Sigmoid colon (tissue), 4 donors: ENCODE measurements at regions not wholly inside any gene's neighbourhood (a gene's known extent, or its start where the extent isn't known, plus 50 kb on each side); places are given as distances from the start of the nearest gene placed in this dataset.

ENCODE experiments used
- EP300 ChIP-seq, 4 donors: sonication (generic); formaldehyde crosslinking; IDR thresholded peaks; one replicate each; pipeline ENCODE4 v1.6.1; 2017; ENCODE audit warnings: antibody characterized with exemption in 4 of 4
- POLR2A ChIP-seq, 2 donors: fragments of 450-650 bp; IDR thresholded peaks; one replicate each; pipeline ENCODE4 v1.6.1; 2016; ENCODE audit warnings: antibody characterized with exemption in 2 of 2, mild to moderate bottlenecking in 2 of 2, moderate library complexity in 2 of 2
- POLR2AphosphoS5 ChIP-seq, 4 donors: sonication (generic); formaldehyde crosslinking; IDR thresholded peaks; one replicate each; pipeline ENCODE4 v1.6.1; 2017; ENCODE audit warnings: antibody characterized with exemption in 4 of 4
- TF ChIP-seq, protein P1 (sequence below), 4 experiments: fragments of 450-650 bp in 3 of 4; fragments of 200-600 bp in 1 of 4; IDR thresholded peaks; one replicate each; pipeline ENCODE4 v1.5.1; 2016 to 2019; ENCODE audit warnings: antibody characterized with exemption in 4 of 4, mild to moderate bottlenecking in 3 of 4, moderate library complexity in 2 of 4

DNA sequence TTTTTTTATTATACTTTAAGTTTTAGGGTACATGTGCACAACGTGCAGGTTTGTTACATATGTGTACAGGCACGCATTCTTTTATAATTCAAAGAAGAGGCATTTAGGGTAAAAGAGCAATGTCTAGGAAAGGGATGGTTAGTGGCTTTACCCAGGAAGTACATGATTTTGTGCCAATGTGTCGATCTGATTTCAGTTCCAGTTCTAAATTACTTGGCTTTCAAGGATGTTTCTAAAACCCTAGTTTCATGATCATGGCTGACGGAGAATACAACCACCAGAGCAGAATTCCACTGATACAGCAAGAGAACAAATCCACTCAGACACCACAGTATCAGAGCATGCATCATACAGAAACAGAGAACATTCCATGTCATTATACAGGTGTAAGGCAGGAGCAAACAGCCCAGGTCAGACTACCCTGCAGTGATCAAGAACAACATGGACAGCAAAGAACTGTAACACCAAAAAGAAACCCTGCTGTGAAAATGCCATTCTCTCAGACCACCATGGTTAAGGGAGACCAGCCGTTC, 116.7 kb upstream of the STK17B start:
- TF ChIP-seq, protein P1, sequence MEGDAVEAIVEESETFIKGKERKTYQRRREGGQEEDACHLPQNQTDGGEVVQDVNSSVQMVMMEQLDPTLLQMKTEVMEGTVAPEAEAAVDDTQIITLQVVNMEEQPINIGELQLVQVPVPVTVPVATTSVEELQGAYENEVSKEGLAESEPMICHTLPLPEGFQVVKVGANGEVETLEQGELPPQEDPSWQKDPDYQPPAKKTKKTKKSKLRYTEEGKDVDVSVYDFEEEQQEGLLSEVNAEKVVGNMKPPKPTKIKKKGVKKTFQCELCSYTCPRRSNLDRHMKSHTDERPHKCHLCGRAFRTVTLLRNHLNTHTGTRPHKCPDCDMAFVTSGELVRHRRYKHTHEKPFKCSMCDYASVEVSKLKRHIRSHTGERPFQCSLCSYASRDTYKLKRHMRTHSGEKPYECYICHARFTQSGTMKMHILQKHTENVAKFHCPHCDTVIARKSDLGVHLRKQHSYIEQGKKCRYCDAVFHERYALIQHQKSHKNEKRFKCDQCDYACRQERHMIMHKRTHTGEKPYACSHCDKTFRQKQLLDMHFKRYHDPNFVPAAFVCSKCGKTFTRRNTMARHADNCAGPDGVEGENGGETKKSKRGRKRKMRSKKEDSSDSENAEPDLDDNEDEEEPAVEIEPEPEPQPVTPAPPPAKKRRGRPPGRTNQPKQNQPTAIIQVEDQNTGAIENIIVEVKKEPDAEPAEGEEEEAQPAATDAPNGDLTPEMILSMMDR (IDR thresholded peaks at IDR 0.05), result no peak
- TF ChIP-seq POLR2A (IDR thresholded peaks at IDR 0.05) (no peak), POLR2AphosphoS5 (IDR thresholded peaks at IDR 0.05) (no peak), EP300 (IDR thresholded peaks at IDR 0.05) (no peak)
